ENCODE measurements at regions not wholly inside any gene's neighbourhood (a gene's known extent, or its start where the extent isn't known, plus 50 kb on each side); places are given as distances from the start of the nearest gene placed in this dataset.

GRCh38 chr3:20772869-20773268 lies 586.9 kb upstream of the SGO1 start:
- TF ChIP-seq FOSL2 (IDR thresholded peaks at IDR 0.05) (no peak), FOSL2 (CRISPR knock-in tag; IDR thresholded peaks at IDR 0.05) (no peak), CTCF (IDR thresholded peaks at IDR 0.05) (no peak)

Measured in A549 (cell line).